ENCODE measurements at regions not wholly inside any gene's neighbourhood (a gene's known extent, or its start where the extent isn't known, plus 50 kb on each side); places are given as distances from the start of the nearest gene placed in this dataset.

DNA sequence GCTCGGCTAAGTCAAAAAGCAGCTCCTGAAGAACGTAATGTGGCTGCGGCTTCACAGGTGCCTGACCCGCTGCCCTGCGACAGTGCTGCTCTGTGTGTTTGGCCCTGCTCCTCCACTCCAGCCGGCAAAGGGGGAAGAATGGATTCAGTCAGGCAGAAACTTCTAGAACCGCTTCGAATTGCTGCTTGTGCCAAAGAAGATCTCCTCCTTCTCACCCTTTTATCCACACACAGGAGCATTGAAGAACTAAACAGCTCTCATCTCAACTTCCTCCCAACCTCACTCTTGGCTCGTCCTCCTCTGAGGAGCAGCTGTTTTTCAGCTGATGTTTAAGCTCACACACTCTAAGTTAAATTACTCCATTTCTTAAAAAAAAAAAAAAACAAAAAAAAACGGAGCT lies 651.4 kb downstream of the INHBA start:
- no peak for DNase-seq

GRCh38 chr7:41051062-41051461 lies 651.8 kb downstream of the INHBA start:
- no peak for TF ChIP-seq EP300 (IDR thresholded peaks at IDR 0.05)
- no peak for TF ChIP-seq CTCF (IDR thresholded peaks at IDR 0.05)
- no peak for TF ChIP-seq POLR2A (IDR thresholded peaks at IDR 0.05)
- Histone ChIP-seq H3K27ac (no peak overlapping the region), H3K36me3 (no peaks in the 10 kb centered on the region), H3K27me3 (no peaks in the 10 kb centered on the region), H3K9me3 (no peaks in the 10 kb centered on the region), H3K4me1 (ENCODE audit: insufficient read depth) (peaks cover 4% of the 10 kb centered on the region), H3K4me3 (no peak overlapping the region)
- 74 to 84% (median 80%) methylated on average over 6 of the region's 6 CpGs for WGBS, 3 donors
- no peak for DNase-seq
- intact Hi-C loops (cut with DNase I): no loop called here

More for the DNA sequence above, 651.4 kb downstream of the INHBA start:
- WGBS, 3 donors: 12 to 33% (median 14%) methylated on average over 10 of the region's 10 CpGs
- Histone ChIP-seq H3K27me3 (no peaks in the 10 kb centered on the region), H3K36me3 (no peaks in the 10 kb centered on the region), H3K9me3 (no peaks in the 10 kb centered on the region), H3K27ac (no peak overlapping the region), H3K4me1 (ENCODE audit: insufficient read depth) (peaks cover 4% of the 10 kb centered on the region), H3K4me3 (no peak overlapping the region)
- TF ChIP-seq POLR2A (IDR thresholded peaks at IDR 0.05): no peak
- no peak for TF ChIP-seq EP300 (IDR thresholded peaks at IDR 0.05)
- no peak for TF ChIP-seq CTCF (IDR thresholded peaks at IDR 0.05)
- intact Hi-C loops (cut with DNase I): no loop called here

- TF ChIP-seq EP300 (IDR thresholded peaks at IDR 0.05) (no peak), CTCF (IDR thresholded peaks at IDR 0.05) (no peak), POLR2A (IDR thresholded peaks at IDR 0.05) (no peak)
Measured at GRCh38 chr7:41048771-41049170, 654.1 kb downstream of the INHBA start.

DNA sequence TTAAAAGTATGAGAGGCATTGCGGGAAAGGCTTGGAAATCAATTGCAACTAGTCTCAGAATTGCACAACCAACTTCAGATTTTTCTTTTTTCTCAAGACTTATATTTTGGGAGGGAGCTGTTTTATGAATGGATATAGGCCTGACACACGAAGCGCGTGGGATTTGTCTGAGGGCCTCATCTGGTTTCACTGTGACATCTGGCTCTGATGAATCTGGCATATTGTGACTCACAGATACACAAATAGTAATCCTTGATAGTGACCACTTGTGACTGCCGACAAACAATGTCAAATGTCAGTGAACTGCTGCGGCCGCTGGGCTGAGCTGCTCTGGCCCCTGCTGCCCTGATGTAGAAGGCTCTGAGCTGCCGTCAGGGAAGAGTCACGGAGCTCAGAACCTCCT lies 655.1 kb downstream of the INHBA start:
- Histone ChIP-seq H3K27me3 (no peaks in the 10 kb centered on the region), H3K9me3 (no peaks in the 10 kb centered on the region), H3K4me3 (no peak overlapping the region), H3K36me3 (no peaks in the 10 kb centered on the region), H3K4me1 (ENCODE audit: insufficient read depth) (peaks cover 4% of the 10 kb centered on the region), H3K27ac (no peak overlapping the region)
- no peak for TF ChIP-seq EP300 (IDR thresholded peaks at IDR 0.05)
- intact Hi-C loops (cut with DNase I): no loop called here
- no peak for DNase-seq
- WGBS, 3 donors: 84 to 91% (median 85%) methylated on average over 9 of the region's 9 CpGs

More at GRCh38 chr7:41048771-41049170, 654.1 kb downstream of the INHBA start:
- H3K27me3 ChIP-seq: no peaks in the 10 kb centered on the region
- H3K27ac ChIP-seq: no peak overlapping the region
- no peak overlapping the region for H3K4me3 ChIP-seq
- intact Hi-C loops (cut with DNase I): no loop called here
- H3K36me3 ChIP-seq: no peaks in the 10 kb centered on the region
- H3K4me1 ChIP-seq (ENCODE audit: insufficient read depth): peaks cover 4% of the 10 kb centered on the region
- WGBS, 3 donors: 82 to 91% (median 82%) methylated on average over 2 of the region's 2 CpGs
- H3K9me3 ChIP-seq: no peaks in the 10 kb centered on the region
- DNase-seq: no peak

GRCh38 chr7:41047211-41047610 lies 655.7 kb downstream of the INHBA start:
- no peak for TF ChIP-seq CTCF (IDR thresholded peaks at IDR 0.05)
- TF ChIP-seq EP300 (IDR thresholded peaks at IDR 0.05): no peak
- no peak for TF ChIP-seq POLR2A (IDR thresholded peaks at IDR 0.05)
- Histone ChIP-seq H3K27me3 (no peaks in the 10 kb centered on the region), H3K36me3 (no peaks in the 10 kb centered on the region), H3K4me1 (ENCODE audit: insufficient read depth) (peaks cover 2% of the 10 kb centered on the region), H3K9me3 (no peaks in the 10 kb centered on the region), H3K4me3 (no peak overlapping the region), H3K27ac (no peak overlapping the region)
- intact Hi-C loops (cut with DNase I): no loop called here
- WGBS, 3 donors: 50 to 52% (median 51%) methylated on average over 5 of the region's 5 CpGs
- DNase-seq: no peak
